ENCODE measurements at regions not wholly inside any gene's neighbourhood (a gene's known extent, or its start where the extent isn't known, plus 50 kb on each side); places are given as distances from the start of the nearest gene placed in this dataset.

GRCh38 chr10:108691126-108691525 lies 1232.2 kb downstream of the XPNPEP1 start:
- TF ChIP-seq CTCF (conservative IDR thresholded peaks at IDR 0.05), result no peak
- H3K27ac ChIP-seq, result no peak overlapping the region

DNA sequence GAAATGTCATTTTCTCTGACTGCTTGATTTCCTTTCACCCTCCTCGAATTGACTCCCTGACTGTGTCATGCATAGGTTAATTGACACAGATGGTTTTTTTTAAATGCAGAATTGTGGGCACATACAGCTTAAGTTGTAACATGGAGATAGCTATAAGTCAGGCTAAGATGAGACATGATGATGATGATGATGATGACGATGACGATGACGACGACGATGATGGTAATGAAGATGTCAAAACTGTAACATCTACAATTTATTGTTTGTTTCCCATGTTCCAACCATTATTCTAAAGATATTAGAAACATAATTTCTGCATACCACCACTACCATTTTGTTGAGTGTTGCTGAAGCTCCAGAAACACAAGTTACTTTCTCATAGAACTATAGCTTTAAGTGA lies 1232.8 kb downstream of the XPNPEP1 start:
- no peak for TF ChIP-seq CTCF (conservative IDR thresholded peaks at IDR 0.05)

GRCh38 chr10:108689891-108690290 lies 1233.4 kb downstream of the XPNPEP1 start:
- H3K27ac ChIP-seq, result no peak overlapping the region
- no peak for TF ChIP-seq CTCF (conservative IDR thresholded peaks at IDR 0.05)

More for the DNA sequence above, 1232.8 kb downstream of the XPNPEP1 start:
- H3K27ac ChIP-seq, result no peak overlapping the region

DNA sequence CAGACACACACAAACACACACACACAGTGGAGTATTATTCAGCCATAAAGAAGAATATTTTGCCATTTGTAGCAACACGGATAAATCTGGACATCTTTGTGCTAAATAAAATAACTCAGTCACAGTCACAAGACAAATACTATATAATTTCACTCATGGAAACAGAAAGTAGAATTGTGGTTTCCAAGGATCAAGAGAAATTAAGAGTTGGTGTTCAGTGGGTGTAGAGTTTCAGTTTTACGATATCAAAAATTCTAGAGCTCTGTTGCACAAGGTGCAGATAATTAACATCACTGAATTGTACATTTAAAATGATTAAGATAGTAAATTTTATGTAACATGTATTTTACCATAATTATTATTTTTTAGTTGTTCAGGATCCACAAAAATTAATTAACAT lies 1235.0 kb downstream of the XPNPEP1 start:
- no peak for TF ChIP-seq CTCF (conservative IDR thresholded peaks at IDR 0.05)
- H3K27ac ChIP-seq, result no peak overlapping the region

- TF ChIP-seq CTCF (conservative IDR thresholded peaks at IDR 0.05), result no peak
- no peak overlapping the region for H3K27ac ChIP-seq
Observed at GRCh38 chr10:108685863-108686531, 1237.3 kb downstream of the XPNPEP1 start.

DNA sequence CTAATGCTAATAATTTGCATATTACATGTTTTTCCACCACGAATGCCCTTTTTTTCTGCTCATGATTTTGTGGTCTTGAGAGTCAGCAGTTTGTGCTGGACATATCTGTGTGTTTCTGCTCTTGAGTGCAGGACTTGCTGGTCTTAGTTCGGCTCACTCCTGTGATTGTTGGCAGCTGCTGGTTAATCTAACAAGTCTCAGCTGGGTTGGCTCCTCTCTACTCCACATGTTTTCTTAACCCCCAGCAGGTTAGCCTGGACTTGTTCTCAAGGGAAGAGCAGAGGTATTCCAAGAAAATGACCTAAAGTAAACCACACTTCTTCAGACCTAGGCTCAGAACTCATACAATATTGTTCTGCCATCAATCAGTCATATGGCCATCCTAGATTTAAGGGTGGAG lies 1238.9 kb downstream of the XPNPEP1 start:
- H3K27ac ChIP-seq, result no peak overlapping the region
- no peak for TF ChIP-seq CTCF (conservative IDR thresholded peaks at IDR 0.05)

DNA sequence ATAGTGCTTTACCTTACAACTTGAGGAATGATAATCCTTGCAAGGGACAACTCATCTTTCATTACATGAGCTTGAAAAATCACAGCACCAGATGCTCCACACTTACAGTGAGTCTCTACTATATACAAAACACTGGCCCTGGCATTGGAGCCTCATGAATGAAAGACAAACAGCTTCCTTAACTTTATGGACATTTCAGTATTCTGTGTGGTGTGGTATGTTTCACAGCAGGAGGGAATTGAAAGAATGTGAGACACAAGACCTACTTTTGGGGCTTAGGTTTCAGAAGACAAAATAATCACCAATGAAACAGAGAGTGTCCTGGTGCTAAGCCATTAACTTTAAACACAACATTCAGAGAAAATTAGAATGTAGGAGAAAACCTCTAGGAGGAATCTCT lies 1249.6 kb downstream of the XPNPEP1 start:
- no peak for TF ChIP-seq CTCF (conservative IDR thresholded peaks at IDR 0.05)
- H3K27ac ChIP-seq, result no peak overlapping the region

Measured in VCaP (cell line).